ENCODE measurements at regions not wholly inside any gene's neighbourhood (a gene's known extent, or its start where the extent isn't known, plus 50 kb on each side); places are given as distances from the start of the nearest gene placed in this dataset.

DNA sequence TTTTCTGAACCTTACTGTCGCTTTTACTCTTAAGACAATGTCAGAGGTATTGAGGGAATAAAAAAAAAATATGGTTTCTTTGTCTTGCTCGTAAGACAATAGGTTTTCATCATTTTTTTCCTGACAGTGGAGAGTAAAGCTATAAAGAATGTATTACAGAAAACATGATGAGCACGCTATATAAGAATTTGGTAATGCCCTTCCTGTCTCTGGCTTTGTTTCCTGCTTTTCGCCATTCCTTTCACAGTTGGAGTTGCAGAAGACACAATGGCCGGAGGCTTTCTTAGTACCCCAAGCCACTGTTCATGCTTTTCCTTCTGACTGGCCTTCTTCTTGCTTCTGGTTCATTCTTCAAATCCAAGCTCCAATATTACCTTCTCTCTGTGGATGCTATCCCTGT lies 101.0 kb upstream of the DACH1 start:
- TF ChIP-seq TAF1 (IDR thresholded peaks at IDR 0.05; ENCODE audit: borderline replicate concordance, low read depth, low read length) (no peak), GABPA (IDR thresholded peaks at IDR 0.05; ENCODE audit: low read depth) (no peak), TEAD4 (IDR thresholded peaks at IDR 0.05; ENCODE audit: borderline replicate concordance, insufficient read depth) (no peak), SMC3 (IDR thresholded peaks at IDR 0.05; ENCODE audit: low read depth, low read length) (no peak), FOXJ3 (CRISPR knock-in tag; IDR thresholded peaks at IDR 0.05) (no peak), TCF12 (IDR thresholded peaks at IDR 0.05) (no peak), EP300 (IDR thresholded peaks at IDR 0.05; ENCODE audit: borderline replicate concordance in 1 of 2, low read depth in 1 of 2, low read length in 1 of 2) (no peak), MEF2A (IDR thresholded peaks at IDR 0.05; ENCODE audit: borderline replicate concordance, low read depth) (no peak), EZH2phosphoT487 (IDR thresholded peaks at IDR 0.05; ENCODE audit: borderline replicate concordance, low read depth) (no peak), FOXM1 (IDR thresholded peaks at IDR 0.05; ENCODE audit: low read depth) (no peak), RCOR1 (IDR thresholded peaks at IDR 0.05; ENCODE audit: low read length) (no peak), RFX5 (IDR thresholded peaks at IDR 0.05; ENCODE audit: low read length) (no peak), NFIC (IDR thresholded peaks at IDR 0.05; ENCODE audit: borderline replicate concordance) (no peak), USF1 (IDR thresholded peaks at IDR 0.05; ENCODE audit: borderline replicate concordance, low read depth) (no peak)
- TF ChIP-seq, protein P1, sequence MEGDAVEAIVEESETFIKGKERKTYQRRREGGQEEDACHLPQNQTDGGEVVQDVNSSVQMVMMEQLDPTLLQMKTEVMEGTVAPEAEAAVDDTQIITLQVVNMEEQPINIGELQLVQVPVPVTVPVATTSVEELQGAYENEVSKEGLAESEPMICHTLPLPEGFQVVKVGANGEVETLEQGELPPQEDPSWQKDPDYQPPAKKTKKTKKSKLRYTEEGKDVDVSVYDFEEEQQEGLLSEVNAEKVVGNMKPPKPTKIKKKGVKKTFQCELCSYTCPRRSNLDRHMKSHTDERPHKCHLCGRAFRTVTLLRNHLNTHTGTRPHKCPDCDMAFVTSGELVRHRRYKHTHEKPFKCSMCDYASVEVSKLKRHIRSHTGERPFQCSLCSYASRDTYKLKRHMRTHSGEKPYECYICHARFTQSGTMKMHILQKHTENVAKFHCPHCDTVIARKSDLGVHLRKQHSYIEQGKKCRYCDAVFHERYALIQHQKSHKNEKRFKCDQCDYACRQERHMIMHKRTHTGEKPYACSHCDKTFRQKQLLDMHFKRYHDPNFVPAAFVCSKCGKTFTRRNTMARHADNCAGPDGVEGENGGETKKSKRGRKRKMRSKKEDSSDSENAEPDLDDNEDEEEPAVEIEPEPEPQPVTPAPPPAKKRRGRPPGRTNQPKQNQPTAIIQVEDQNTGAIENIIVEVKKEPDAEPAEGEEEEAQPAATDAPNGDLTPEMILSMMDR (IDR thresholded peaks at IDR 0.05) = no peak
- CTCF ChIA-PET = interaction anchor here (1.2 to 1.6 kb wide), 2 partner anchors 10 to 683 kb away, joined by 3 to 6 read pairs; no protein-coding TSS in a partner anchor
- H3F3A ChIP-seq (replicated peaks; ENCODE audit: insufficient read depth) = no peaks in the 10 kb centered on the region

GRCh38 chr13:71964491-71965100 lies 97.6 kb upstream of the DACH1 start:
- Histone ChIP-seq H3K36me3 (replicated peaks in 1 of 2; ENCODE audit: control insufficient read depth in 1 of 2, insufficient read depth in 2 of 2, low read length in 1 of 2) (no peaks in the 10 kb centered on the region), H3K9me3 (no peaks in the 10 kb centered on the region), H3F3A (replicated peaks; ENCODE audit: insufficient read depth) (no peaks in the 10 kb centered on the region), H3K4me1 (ENCODE audit: control insufficient read depth in 1 of 2, insufficient read depth in 2 of 2, low read depth in 1 of 2, low read length in 1 of 2) (no peaks in the 10 kb centered on the region), H3K79me2 (ENCODE audit: insufficient read depth) (no peaks in the 10 kb centered on the region), H3K9ac (no peak overlapping the region), H2AFZ (ENCODE audit: low read depth) (no peak overlapping the region; the same call in 1 of the 2 replicates), H3K9me2 (no peaks in the 10 kb centered on the region), H4K20me1 (ENCODE audit: insufficient read depth) (no peaks in the 10 kb centered on the region), H3K27me3 (ENCODE audit: insufficient read depth) (no peaks in the 10 kb centered on the region), H3K4me2 (no peak overlapping the region), H3K27ac (ENCODE audit: low read depth in 2 of 2, low read length in 1 of 2) (no peak overlapping the region), H3K4me3 (ENCODE audit: low read depth in 2 of 2, low read length in 1 of 2) (no peak overlapping the region)
- ChIA-PET POLR2A (no interaction called here), CTCF (no interaction called here)
- DNase-seq = no peak
- WGBS (ENCODE audit: low lambda C conversion rate) = 62% methylated on average over 8 of the region's 8 CpGs
- TF ChIP-seq NRF1 (IDR thresholded peaks at IDR 0.05; ENCODE audit: low read depth, low read length) = no peak
- TF ChIP-seq SIN3A (IDR thresholded peaks at IDR 0.05; ENCODE audit: borderline replicate concordance, low read depth, low read length) = no peak
- no peak for TF ChIP-seq RCOR1 (IDR thresholded peaks at IDR 0.05; ENCODE audit: low read length)
- no peak for TF ChIP-seq ELF1 (IDR thresholded peaks at IDR 0.05)
- no peak for TF ChIP-seq RXRA (IDR thresholded peaks at IDR 0.05; ENCODE audit: borderline replicate concordance, low read depth)
- TF ChIP-seq USF1 (IDR thresholded peaks at IDR 0.05; ENCODE audit: borderline replicate concordance, low read depth) = no peak
- TF ChIP-seq FOXM1 (IDR thresholded peaks at IDR 0.05; ENCODE audit: low read depth) = no peak
- no peak for TF ChIP-seq POLR2AphosphoS5 (IDR thresholded peaks at IDR 0.05; ENCODE audit: low read depth, low read length)
- no peak for TF ChIP-seq EZH2phosphoT487 (IDR thresholded peaks at IDR 0.05; ENCODE audit: borderline replicate concordance, low read depth)
- no peak for TF ChIP-seq EP300 (IDR thresholded peaks at IDR 0.05; ENCODE audit: borderline replicate concordance in 1 of 2, low read depth in 1 of 2, low read length in 1 of 2)
- no peak for TF ChIP-seq GABPA (IDR thresholded peaks at IDR 0.05; ENCODE audit: low read depth)
- TF ChIP-seq TEAD4 (IDR thresholded peaks at IDR 0.05; ENCODE audit: borderline replicate concordance, insufficient read depth) = no peak
- TF ChIP-seq TAF1 (IDR thresholded peaks at IDR 0.05; ENCODE audit: borderline replicate concordance, low read depth, low read length) = no peak
- TF ChIP-seq FOXJ3 (CRISPR knock-in tag; IDR thresholded peaks at IDR 0.05) = no peak
- no peak for TF ChIP-seq GATA2 (CRISPR knock-in tag; IDR thresholded peaks at IDR 0.05)
- TF ChIP-seq MXI1 (IDR thresholded peaks at IDR 0.05; ENCODE audit: low read depth, low read length) = no peak
- no peak for TF ChIP-seq SMC3 (IDR thresholded peaks at IDR 0.05; ENCODE audit: low read depth, low read length)
- TF ChIP-seq CHD2 (IDR thresholded peaks at IDR 0.05; ENCODE audit: low read length, partially characterized antibody) = no peak
- TF ChIP-seq JUND (IDR thresholded peaks at IDR 0.05) = no peak
- TF ChIP-seq TCF12 (IDR thresholded peaks at IDR 0.05) = no peak

More for the DNA sequence above, 101.0 kb upstream of the DACH1 start:
- POLR2A ChIA-PET = no interaction called here
- H3K4me2 ChIP-seq = no peak overlapping the region
- H4K20me1 ChIP-seq (ENCODE audit: insufficient read depth) = no peaks in the 10 kb centered on the region
- no peaks in the 10 kb centered on the region for H3K4me1 ChIP-seq (ENCODE audit: control insufficient read depth in 1 of 2, insufficient read depth in 2 of 2, low read depth in 1 of 2, low read length in 1 of 2)
- no peaks in the 10 kb centered on the region for H3K79me2 ChIP-seq (ENCODE audit: insufficient read depth)
- 72% methylated on average over 5 of the region's 5 CpGs for WGBS (ENCODE audit: low lambda C conversion rate)
- DNase-seq = no peak
- H3K9me2 ChIP-seq = no peaks in the 10 kb centered on the region
- no peaks in the 10 kb centered on the region for H3K27me3 ChIP-seq (ENCODE audit: insufficient read depth)
- peak overlapping the region; percentile 67 for H2AFZ ChIP-seq (ENCODE audit: low read depth)
- no peak overlapping the region for H3K4me3 ChIP-seq (ENCODE audit: low read depth in 2 of 2, low read length in 1 of 2)
- H3K9ac ChIP-seq = no peak overlapping the region
- no peaks in the 10 kb centered on the region for H3K9me3 ChIP-seq
- no peaks in the 10 kb centered on the region for H3K36me3 ChIP-seq (replicated peaks in 1 of 2; ENCODE audit: control insufficient read depth in 1 of 2, insufficient read depth in 2 of 2, low read length in 1 of 2)
- H3K27ac ChIP-seq (ENCODE audit: low read depth in 2 of 2, low read length in 1 of 2) = no peak overlapping the region

Measured in SK-N-SH (cell line).